EH (cell line): ENCODE measurements at regions not wholly inside any gene's neighbourhood (a gene's known extent, or its start where the extent isn't known, plus 50 kb on each side); places are given as distances from the start of the nearest gene placed in this dataset.
"Not testable (repeated sequence)": the region's sequence is repeated elsewhere in the genome, so short reads cannot be mapped to it uniquely, and the experiment has no call there.

ENCODE experiments used
- DNase-seq: peaks from one replicate; pipeline ENCODE4 v3.0.0-alpha.2; 2015; ENCODE audit warnings: low read depth

DNA sequence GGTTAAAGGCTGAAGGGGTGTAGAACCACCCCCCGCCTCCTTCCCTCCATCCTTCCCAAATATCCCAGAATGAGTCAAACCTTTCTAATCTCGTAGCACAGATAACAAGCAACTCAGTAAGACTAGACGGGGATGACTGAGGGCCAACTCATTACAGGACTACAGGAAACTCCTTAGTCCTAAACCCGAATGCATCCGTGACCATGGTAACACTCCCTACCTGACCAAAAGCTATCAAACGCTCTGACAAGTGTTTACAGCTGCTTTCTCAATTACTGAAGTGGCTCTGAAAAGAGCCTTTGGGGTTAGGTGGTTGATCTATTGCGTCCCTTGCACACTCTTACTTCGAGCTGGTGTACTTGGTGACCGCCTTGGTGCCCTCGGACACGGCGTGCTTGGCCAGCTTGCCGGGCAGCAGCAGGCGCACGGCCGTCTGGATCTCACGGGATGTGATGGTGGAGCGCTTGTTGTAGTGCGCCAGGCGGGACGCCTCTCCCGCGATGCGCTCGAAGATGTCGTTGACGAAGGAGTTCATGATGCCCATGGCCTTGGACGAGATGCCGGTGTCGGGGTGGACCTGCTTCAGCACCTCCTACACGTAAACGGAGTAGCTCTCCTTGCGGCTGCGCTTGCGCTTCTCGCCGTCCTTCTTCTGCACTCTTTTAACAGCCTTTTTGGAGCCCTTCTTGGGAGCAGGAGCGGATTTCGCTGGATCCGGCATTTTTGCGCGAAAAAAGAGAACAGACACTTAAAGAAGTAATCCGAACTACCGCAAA lies 67.4 kb downstream of the FAM72B start:
- peak; percentile 41 for DNase-seq

DNA sequence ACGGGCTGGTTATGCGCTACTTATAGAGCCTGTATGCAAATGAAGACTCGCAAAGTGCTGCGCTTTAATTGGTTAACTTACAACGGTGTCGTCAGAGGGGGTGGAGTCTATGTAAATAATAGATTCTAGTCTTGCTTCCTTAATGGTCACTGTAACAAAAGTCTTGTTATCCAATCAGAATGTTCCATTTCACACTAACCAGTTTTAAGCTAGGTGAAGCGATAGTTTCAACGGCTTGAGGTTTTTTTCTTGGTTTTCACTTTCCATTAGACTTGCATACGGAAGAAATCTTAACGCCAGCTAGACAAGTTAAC lies 66.9 kb downstream of the FAM72B start:
- DNase-seq = not testable (repeated sequence)

DNA sequence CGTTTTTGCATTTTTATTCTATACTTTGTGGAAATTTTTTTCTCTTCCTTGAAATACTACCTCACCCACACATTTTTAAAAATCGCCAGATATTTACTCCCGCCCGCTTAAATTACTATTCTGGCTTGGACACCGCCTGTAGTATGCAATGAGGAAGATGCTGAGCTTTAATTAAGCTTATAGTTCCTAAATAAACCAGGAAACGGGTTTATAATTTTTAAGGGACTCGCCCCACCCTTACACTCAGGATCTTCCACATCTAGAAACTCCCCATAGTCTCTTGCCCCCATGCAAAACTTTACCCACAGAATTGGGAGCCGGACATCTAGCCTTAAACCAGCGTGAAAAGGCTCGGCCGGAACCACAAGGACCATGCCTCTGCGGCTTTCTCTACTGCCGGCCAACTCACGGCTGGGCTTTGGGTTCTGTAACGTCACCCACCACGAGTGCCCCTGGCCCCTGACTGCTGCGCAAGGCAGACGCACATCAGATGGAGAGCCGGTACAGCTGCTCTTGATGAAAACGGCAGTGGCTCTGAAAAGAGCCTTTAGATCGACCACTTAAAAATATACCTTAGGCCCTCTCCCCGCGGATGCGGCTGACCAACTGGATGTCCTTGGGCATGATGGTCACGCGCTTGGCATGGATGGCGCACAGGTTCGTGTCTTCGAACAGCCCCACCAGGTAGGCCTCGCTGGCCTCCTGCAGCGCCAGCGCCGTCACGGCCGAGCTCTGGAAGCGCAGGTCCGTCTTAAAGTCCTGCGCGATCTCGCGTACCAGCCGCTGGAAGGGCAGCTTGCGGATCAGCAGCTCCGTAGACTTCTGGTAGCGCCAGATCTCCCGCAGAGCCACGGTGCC lies 66.3 kb downstream of the FAM72B start:
- peak; percentile 29 for DNase-seq
